ENCODE measurements at regions not wholly inside any gene's neighbourhood (a gene's known extent, or its start where the extent isn't known, plus 50 kb on each side); places are given as distances from the start of the nearest gene placed in this dataset.
A peak's percentile ranks its signal among the peaks of the same experiment; 100 is the strongest.

- TF ChIP-seq, protein P1, sequence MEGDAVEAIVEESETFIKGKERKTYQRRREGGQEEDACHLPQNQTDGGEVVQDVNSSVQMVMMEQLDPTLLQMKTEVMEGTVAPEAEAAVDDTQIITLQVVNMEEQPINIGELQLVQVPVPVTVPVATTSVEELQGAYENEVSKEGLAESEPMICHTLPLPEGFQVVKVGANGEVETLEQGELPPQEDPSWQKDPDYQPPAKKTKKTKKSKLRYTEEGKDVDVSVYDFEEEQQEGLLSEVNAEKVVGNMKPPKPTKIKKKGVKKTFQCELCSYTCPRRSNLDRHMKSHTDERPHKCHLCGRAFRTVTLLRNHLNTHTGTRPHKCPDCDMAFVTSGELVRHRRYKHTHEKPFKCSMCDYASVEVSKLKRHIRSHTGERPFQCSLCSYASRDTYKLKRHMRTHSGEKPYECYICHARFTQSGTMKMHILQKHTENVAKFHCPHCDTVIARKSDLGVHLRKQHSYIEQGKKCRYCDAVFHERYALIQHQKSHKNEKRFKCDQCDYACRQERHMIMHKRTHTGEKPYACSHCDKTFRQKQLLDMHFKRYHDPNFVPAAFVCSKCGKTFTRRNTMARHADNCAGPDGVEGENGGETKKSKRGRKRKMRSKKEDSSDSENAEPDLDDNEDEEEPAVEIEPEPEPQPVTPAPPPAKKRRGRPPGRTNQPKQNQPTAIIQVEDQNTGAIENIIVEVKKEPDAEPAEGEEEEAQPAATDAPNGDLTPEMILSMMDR (conservative IDR thresholded peaks at IDR 0.05; ENCODE audit: low read length), result no peak
- no peak for TF ChIP-seq EZH2phosphoT487 (IDR thresholded peaks at IDR 0.05; ENCODE audit: borderline replicate concordance)
- no peaks in the 10 kb centered on the region for H3K9me3 ChIP-seq (ENCODE audit: insufficient read depth, low read depth, low read length)
Measured at GRCh38 chr5:39995990-39996389, 571.2 kb upstream of the DAB2 start.

DNA sequence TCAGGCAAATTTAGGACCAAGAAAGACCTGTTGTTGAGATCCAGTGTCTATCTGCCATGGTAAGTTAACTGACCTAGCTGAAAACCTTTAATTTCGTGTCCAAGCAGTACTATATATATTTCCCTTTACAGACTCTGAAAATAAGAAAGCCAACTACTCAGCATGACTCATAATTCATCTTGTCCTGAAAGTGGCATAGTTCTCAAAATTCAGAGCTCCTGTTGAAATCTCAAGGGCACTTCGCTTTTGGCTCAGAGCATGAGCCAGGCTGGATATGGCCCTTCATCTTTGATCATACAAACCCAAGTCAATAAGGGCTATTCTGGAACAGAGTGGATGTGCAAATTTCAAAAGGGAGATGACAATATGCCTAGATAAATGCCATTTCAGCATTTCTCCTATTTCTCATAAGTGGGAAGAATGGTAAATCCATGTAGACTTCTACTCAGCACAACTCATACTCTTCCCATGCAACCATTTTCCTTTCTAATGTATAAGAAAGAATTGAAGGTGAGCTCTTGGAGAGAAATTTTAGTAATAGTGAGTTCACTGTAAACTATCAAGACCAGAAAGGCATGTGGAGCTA lies 567.9 kb upstream of the DAB2 start:
- Histone ChIP-seq H3K4me2 (ENCODE audit: low read depth, low read length, poor library complexity, severe bottlenecking) (no peak overlapping the region), H4K20me1 (ENCODE audit: insufficient read depth, low read length, poor library complexity, severe bottlenecking) (no peaks in the 10 kb centered on the region), H3K9ac (ENCODE audit: low read depth, low read length, poor library complexity, severe bottlenecking) (no peak overlapping the region), H3K36me3 (ENCODE audit: insufficient read depth, low read length) (no peaks in the 10 kb centered on the region), H2AFZ (ENCODE audit: low read length) (no peak overlapping the region), H3K4me1 (ENCODE audit: insufficient read depth, low read length, poor library complexity, severe bottlenecking) (no peaks in the 10 kb centered on the region), H3K9me2 (replicated peaks; ENCODE audit: low read depth, low read length) (no peaks in the 10 kb centered on the region), H3K79me2 (ENCODE audit: insufficient read depth, low read length) (no peaks in the 10 kb centered on the region), H3F3A (ENCODE audit: low read depth) (no peaks in the 10 kb centered on the region), H3K4me3 (ENCODE audit: low read length, poor library complexity, severe bottlenecking) (no peak overlapping the region), H3K27me3 (ENCODE audit: insufficient read depth, low read length, poor library complexity, severe bottlenecking) (no peaks in the 10 kb centered on the region), H3K9me3 (ENCODE audit: insufficient read depth, low read depth, low read length) (no peaks in the 10 kb centered on the region)
- TF ChIP-seq, protein P1 (conservative IDR thresholded peaks at IDR 0.05; ENCODE audit: low read length), result no peak
- TF ChIP-seq EZH2phosphoT487 (IDR thresholded peaks at IDR 0.05; ENCODE audit: borderline replicate concordance), result no peak

More at GRCh38 chr5:39995990-39996389, 571.2 kb upstream of the DAB2 start:
- H3K9me2 ChIP-seq (replicated peaks; ENCODE audit: low read depth, low read length), result no peaks in the 10 kb centered on the region
- H3K4me2 ChIP-seq (ENCODE audit: low read depth, low read length, poor library complexity, severe bottlenecking), result no peak overlapping the region
- H3K9ac ChIP-seq (ENCODE audit: low read depth, low read length, poor library complexity, severe bottlenecking), result no peak overlapping the region
- H3F3A ChIP-seq (ENCODE audit: low read depth), result no peaks in the 10 kb centered on the region
- no peaks in the 10 kb centered on the region for H3K36me3 ChIP-seq (ENCODE audit: insufficient read depth, low read length)
- H3K79me2 ChIP-seq (ENCODE audit: insufficient read depth, low read length), result no peaks in the 10 kb centered on the region
- no peak overlapping the region for H3K4me3 ChIP-seq (ENCODE audit: low read length, poor library complexity, severe bottlenecking)
- no peaks in the 10 kb centered on the region for H3K4me1 ChIP-seq (ENCODE audit: insufficient read depth, low read length, poor library complexity, severe bottlenecking)
- no peak overlapping the region for H2AFZ ChIP-seq (ENCODE audit: low read length)
- no peaks in the 10 kb centered on the region for H3K27me3 ChIP-seq (ENCODE audit: insufficient read depth, low read length, poor library complexity, severe bottlenecking)
- H4K20me1 ChIP-seq (ENCODE audit: insufficient read depth, low read length, poor library complexity, severe bottlenecking), result no peaks in the 10 kb centered on the region

GRCh38 chr5:39986614-39987013 lies 561.8 kb upstream of the DAB2 start:
- Histone ChIP-seq H2AFZ (ENCODE audit: low read length) (no peak overlapping the region), H3K4me3 (ENCODE audit: low read length, poor library complexity, severe bottlenecking) (no peak overlapping the region), H3K9me2 (replicated peaks; ENCODE audit: low read depth, low read length) (no peaks in the 10 kb centered on the region), H4K20me1 (ENCODE audit: insufficient read depth, low read length, poor library complexity, severe bottlenecking) (no peaks in the 10 kb centered on the region), H3K79me2 (ENCODE audit: insufficient read depth, low read length) (no peaks in the 10 kb centered on the region), H3K4me2 (ENCODE audit: low read depth, low read length, poor library complexity, severe bottlenecking) (no peak overlapping the region), H3K9ac (ENCODE audit: low read depth, low read length, poor library complexity, severe bottlenecking) (no peak overlapping the region), H3K36me3 (ENCODE audit: insufficient read depth, low read length) (no peaks in the 10 kb centered on the region), H3F3A (ENCODE audit: low read depth) (no peaks in the 10 kb centered on the region), H3K4me1 (ENCODE audit: insufficient read depth, low read length, poor library complexity, severe bottlenecking) (no peaks in the 10 kb centered on the region), H3K27me3 (ENCODE audit: insufficient read depth, low read length, poor library complexity, severe bottlenecking) (no peaks in the 10 kb centered on the region), H3K9me3 (ENCODE audit: insufficient read depth, low read depth, low read length) (no peaks in the 10 kb centered on the region)
- no peak for TF ChIP-seq EZH2phosphoT487 (IDR thresholded peaks at IDR 0.05; ENCODE audit: borderline replicate concordance)
- TF ChIP-seq, protein P1 (conservative IDR thresholded peaks at IDR 0.05; ENCODE audit: low read length), result peak; percentile 38

Data from Loucy (cell line).